ENCODE measurements at regions not wholly inside any gene's neighbourhood (a gene's known extent, or its start where the extent isn't known, plus 50 kb on each side); places are given as distances from the start of the nearest gene placed in this dataset.

DNA sequence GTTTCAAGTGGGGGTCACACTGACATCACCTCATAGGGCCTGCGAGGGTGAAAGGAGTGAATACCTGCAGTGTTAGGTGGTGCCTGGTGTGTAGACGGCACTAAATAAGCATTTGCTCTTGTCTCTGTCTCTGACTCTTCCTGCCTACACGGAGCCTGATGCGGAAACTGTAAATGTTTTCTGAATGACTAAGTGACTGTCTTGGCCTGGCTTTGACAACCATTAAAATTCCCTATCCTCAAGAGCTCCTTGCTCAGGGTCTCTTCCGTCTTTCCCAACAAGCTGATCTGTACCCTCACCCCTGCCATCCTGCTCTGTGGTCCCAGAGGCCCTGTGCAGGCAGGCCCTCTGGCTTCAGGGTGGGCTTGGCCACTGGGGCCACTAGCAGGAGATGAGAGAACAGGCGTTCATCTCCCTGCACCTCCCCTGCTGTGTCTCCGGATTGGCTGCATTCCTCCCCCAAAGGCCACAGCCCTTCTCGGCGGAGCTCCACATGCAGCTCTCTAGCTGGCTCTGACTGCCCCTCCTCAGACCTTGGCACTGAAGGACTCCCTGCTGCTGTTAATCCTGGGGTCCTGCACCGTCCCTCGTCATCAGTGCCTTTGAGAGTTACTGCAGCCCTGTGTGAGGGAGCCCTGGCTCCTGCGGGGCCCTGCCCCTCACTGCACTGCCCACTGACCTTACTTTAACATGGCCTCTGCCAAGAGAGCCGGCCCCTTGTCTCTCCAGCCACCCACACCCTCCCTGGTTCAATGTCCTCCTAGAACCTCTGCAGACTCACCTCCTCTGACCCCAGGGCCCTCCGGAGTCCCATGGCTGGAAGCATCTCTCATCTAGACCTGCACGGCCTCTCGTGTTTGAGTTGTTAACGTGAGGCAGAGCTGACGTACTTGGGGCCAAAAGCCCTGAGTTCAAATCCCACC lies 211.1 kb downstream of the MATN1 start:
- DNase-seq, result no peak

DNA sequence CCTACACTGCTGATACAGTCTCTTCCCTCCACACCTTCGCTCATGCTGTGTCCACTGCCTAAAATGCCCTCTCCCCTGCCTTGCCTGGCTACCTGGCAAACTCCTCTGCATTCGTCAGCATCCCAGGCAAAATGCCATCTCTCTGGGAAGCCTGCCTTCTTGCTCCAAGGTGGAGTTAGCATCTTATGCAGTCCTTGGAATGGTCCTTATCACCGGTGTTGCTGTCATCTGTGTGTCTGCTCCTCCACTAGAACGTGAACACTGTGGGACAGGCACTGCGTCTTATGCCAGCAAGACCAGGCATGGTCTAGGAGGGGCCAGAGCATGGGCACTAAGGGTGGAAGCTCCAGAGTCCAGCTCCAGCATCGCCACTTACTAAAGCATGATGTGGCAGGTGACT lies 211.8 kb downstream of the MATN1 start:
- no peak for DNase-seq

DNA sequence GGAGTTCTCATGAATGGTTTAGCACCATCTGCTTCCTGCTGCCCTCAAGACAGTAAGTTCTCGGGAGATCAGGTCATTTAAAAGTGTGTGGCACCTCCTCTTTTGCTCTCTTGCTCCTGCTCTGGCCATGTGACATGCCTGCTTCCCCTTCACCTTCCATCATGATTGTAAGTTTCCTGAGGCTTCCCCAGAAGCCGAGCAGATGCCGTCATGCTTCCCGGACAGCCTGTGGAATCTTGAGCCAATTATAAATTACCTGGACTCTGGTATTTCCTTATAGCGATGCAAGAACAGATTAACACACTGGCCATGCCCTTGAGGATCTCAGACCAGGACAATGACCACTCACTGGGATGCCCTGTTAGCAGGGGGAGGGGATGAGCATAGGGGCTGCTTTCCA lies 212.3 kb downstream of the MATN1 start:
- no peak for DNase-seq

DNA sequence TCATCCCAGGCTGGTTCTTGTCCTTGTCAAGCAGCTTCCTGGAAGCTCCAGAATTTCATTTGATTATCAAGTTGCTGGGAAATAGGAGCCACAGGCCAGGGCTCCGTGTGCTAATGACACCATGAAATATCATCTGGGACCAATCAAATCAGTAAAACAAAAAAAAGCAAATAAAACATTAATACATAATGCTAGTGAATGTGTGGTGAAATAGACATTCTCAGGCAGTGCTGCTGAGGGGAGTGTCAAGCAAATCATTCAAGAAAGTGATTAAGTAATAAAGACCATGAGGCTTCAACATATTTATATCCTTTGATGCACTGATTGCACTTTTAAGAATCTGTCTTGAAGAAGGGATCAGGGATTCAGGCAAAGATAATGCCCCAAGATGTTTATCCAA lies 213.7 kb downstream of the MATN1 start:
- no peak for DNase-seq

DNA sequence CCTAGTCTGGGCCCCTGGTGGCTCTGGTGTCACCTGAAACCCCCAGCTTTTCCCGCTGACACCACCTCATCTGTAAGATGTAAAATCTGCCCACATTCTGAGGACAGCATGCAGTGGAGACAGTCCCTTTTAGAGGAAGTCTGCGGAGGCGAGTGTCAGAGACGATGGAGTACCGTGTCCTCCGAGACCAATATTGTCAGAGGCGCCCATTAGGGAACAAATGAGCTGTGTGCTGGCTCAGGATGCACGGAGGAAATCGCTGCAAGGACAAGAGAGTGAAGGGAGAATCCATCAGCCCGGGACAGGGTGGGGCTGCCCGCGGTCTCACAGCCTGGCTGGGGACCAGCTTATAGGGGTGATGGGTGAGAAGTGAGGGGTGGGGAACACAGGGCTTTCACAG lies 214.8 kb downstream of the MATN1 start:
- DNase-seq, result no peak

DNA sequence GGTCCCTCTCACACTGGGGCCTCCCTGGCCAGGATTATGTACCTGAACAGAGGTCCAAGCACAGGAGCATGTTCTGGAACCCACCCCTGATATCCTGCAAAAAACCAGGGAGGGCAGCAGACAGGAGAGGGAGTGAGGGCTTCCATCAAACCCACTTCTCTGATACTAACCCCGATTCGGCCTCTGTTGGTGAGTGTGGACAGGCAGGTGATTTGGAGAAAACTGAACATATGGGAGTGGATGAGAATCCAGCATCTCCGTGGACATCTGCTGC lies 215.3 kb downstream of the MATN1 start:
- DNase-seq, result no peak

DNA sequence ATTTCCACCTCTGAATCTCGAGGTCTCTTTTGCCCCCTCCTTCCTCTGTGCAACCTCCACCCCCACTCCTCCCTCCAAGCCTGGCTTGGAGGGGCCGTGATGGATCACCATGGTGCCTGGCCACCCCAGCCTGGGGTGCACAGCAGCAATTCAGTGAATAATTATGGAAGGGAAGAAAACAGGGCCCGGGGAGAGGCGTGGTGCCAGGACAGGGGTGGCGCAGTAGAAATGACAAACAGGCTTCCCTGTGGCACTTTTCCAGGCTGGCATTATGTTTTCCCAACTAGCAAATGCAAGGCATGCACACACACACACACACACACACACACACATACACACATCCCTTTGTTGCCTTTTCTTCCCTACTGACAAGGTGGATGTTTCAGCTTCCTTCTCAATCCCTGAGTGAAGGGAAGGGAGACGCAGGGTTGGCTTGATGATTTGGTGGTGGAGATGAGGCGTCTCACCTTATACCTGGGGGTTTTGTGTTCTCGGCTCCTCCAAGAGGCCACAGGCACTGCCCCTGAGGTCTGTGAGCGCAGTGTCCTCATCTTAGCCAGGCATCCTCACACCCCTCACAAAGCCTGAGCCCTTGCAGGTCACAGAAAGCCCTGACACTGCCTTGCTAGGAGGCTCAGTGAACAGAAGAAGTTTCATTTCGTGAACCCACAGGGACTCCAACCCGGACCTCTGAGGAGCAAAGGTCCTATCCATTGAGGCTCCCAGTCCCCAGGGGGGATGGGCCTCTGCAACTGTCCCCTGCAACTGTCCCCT lies 215.8 kb downstream of the MATN1 start:
- DNase-seq, result no peak

DNA sequence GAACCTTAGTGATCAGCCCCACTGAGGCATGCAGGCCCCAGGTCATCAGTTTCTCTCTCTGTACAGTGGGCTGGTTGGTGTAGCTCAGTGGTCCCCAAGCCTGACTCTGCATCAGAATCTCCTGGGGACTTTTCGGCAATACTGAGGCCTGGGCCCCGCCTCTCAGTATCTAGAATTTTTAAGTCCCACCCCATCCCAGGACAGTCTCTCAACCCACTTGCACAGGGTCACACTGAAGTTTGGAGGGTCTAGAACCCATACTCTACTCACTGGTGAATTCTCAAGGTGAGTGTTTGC lies 216.4 kb downstream of the MATN1 start:
- no peak for DNase-seq

DNA sequence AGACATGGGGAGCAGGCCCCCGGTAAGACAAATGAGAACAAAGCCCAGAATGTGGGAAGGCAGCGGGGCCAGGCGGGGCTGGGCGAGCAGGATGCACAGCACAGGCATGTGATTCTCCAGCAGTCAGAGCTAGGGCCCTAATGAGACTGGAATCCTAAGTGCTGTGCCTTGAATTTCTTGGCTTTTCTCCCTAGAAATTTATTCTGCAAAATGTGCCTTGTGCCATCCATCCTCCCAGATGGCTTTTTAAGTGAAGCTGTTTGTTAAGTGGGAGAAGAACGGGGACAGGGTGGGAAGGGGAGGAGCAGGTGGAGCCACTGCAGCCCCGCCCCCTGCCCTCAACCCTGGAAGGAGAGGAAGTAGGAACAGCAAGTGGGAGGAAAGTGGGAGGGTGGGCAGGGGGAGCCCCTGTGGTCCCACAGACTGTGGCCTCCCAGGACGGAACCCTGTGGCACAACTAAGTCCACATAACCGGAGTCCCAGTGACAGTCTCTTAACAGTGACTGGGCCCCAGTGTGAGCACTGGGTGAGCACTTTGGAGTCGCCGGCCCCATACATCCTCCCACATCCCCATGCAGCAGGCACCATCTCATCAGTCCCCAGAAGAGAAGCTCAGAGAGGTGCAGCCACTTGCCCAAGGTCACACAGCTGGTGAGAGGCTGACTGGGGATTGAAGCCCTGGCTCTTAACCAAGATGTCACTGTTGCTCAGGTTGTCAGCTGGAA lies 216.9 kb downstream of the MATN1 start:
- DNase-seq, result no peak

DNA sequence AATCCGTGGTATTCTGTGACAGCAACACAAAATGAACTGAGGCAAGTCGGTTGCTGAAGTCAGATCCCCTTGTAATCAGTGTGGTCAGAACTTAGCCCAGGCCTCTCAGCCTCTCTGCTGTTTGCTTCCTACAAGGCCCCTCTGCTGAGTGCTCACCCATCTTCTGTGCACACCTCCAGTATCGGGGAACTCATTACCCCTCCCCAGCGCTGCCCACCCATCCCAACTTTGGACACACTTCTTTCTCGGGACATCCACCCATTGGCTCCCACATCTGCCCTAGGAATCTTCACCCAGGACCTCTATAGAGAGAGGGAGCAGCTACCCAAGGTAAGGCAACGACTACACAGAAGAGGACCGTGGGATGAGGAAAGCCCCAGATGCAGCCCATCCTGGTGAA lies 217.5 kb downstream of the MATN1 start:
- no peak for DNase-seq

DNA sequence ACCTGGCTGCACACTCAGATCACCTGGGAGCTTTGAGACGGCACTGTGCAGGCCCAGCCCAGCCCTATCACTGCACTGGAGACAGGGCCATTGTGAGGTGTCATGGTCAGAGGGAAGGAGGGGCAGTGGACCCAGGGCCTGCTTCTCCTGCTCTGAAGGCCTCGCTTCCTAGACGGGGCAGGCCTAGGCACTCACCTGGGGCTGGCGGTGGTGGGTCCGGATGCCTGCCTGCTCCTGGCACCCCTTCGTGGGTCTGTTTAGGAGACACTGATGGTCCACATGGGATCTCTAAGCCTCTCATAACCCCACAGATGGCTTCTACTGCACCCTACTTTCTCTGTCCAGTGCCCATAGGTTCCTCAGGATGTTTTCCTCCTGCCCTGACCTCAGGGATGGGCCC lies 230.9 kb downstream of the MATN1 start:
- no peak for DNase-seq

DNA sequence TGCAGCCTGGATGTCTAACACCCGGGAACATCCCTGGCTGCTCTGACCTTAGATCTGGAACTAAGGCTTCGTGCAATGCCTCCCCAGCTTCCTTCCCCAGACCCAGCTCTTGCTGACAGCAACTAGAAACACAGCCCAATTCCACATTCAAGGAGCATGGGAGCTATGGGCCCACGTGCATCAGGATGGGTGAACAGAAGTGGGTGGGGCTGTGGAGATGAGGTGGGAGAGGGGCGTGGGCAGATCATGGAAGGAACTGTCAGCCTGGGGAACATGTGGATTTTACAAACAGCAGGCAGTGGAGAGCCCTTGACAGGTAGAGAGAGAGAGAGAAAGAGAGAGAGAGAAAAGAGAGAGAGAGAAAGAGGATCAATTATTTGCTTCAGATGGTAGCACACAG lies 231.6 kb downstream of the MATN1 start:
- DNase-seq, result no peak

DNA sequence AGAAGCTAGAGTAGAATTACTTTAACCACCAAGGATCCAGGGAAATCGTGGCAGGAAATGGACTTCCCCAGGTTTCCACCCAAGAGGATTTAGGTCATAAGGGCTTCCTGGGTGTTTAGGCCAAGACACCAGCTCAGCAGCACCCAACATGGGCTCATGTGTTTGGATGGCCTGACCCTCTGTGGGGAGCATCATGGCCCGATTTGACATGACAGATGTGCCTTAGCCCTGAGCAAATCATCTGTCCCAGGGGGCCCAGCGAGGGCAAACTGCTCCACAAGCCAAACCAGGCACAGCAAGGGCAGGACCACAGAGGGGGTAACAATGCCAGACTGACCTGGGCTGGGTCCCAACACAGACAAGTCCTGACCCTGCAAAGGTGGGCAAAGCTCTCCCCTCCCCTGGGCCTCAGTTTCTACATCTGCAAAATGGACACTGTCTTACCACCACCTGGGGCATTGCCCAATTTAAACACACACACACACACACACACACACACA lies 232.8 kb downstream of the MATN1 start:
- no peak for DNase-seq

DNA sequence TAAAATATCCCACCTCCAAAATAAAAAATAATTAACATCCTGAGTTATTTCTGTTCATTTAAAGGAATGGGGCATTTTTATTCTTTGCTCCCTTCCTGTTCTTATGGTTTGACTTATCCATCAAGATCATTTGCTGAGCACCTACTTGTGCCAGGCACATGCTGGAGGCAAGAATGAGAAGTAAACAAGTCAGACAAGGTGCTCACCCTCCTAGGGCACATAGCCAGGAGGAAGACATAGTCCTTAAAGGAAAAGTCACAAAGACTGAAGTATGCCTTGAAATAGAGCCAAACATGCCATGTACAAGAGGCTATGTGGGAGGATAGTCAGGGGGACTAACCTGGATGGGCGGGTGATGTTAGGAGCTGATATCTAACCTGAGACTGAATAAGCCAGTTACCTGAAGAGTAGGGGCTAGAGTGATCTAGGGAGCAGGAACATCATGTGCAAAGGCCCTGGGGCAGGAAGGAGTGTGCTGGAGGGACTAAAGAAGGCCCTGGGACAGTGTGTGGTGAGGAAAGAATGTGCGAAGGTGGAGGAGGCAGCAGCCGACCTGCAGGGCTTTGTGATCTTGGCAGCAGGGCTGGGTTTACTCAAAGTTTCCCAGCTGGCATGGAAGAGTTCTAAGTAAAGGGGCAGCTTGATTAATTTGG lies 233.5 kb downstream of the MATN1 start:
- DNase-seq, result no peak

DNA sequence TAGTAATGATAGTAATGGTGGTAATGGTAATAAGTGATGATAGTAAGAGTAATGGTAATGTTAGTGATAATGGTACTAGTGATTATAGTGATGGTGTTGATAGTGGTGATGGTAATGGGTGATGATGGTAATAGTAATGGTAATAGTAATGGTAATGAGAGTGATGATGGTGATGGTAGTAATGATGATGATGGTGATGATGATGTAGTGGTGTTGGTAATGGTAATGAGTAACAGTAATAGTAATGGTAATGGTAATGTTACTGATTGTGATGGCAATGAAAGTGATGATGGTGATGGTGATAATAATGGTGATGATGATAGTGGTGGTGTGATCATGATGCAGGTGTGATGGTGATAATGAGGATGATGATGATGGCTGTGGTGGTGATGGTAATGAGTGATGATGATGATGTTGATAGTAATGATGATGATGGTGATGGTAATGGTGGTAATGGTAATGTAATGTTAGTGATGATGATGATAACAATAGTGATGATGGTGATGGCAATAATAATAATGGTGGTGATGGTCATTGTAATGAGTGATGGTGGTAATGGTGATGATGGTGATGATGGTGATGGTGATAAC lies 235.0 kb downstream of the MATN1 start:
- DNase-seq, result no peak

DNA sequence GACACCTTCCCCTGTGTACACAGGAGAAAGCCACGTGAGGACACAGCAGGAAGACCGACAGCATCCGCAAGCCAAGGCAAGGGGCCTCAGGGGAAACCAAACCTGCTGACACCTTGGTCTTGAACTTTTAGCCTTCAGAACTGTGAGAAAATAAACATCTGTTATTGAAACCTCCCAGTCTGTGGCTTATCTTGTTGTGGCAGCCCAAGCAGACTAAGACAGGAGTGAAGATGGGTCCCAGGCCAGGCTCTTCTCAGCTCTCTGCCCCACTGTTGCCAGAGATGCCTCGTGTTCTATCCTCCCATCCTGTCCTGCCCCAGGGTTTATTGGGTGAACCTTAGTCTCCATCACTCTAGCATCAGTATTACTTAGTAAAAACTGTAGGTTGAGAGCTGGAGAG lies 236.3 kb downstream of the MATN1 start:
- no peak for DNase-seq

DNA sequence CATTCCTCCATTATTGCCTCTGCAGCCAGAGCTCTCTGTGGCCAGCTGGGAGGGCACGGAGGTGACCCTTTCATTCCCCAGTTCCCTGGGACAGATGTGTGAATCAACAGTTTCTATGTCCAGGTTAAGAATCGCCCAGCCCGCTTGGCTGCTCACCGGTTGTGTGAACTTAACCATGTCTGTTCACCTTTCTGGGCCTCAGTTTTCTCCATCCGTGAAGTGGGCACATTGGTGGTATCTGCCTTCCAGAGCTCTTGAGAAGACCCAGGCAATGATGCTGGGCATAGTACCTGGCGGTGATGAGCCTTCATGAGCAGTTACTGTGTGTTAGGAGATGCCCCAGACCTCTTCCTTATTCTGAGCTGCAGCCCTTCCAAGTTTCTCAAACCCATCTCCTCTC lies 238.3 kb downstream of the MATN1 start:
- DNase-seq, result no peak

DNA sequence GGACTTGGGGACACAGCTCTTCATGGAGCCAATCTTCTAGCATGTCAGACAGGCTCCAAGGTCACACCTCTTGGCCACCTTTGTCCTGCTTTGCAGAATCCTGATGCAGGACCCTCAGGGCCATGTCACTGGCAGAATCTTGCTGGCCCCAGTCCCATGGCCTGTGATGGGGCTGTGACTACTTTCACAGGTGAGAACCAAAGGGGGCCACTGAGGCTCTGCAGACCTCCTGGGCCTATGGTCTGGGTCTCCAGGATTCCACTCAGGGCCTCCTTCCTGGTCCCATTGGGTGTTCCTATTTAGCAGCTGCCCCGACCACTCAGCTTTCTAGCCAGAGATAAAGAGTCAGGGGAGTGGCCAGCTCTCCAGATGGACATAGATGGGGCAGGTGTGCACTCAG lies 238.7 kb downstream of the MATN1 start:
- no peak for DNase-seq

DNA sequence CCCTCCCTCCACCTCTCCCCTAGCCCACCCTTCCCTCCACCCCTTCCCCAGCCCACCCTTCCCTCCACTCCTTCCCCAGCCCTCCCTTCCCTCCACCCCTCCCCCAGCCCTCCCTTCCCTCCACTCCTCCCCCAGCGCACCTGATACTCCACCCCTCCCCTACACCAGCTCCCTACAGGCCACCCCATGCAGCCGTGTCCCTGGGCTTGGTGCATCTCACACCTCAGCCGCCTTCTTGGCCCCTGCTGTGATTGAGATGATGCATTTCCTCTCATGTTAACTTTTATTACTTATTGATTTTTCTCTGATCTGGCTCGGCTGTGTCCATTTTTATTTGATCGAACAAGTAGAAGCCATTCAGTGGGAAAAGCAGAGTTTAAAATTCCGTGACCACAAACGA lies 243.8 kb downstream of the MATN1 start:
- DNase-seq, result no peak

DNA sequence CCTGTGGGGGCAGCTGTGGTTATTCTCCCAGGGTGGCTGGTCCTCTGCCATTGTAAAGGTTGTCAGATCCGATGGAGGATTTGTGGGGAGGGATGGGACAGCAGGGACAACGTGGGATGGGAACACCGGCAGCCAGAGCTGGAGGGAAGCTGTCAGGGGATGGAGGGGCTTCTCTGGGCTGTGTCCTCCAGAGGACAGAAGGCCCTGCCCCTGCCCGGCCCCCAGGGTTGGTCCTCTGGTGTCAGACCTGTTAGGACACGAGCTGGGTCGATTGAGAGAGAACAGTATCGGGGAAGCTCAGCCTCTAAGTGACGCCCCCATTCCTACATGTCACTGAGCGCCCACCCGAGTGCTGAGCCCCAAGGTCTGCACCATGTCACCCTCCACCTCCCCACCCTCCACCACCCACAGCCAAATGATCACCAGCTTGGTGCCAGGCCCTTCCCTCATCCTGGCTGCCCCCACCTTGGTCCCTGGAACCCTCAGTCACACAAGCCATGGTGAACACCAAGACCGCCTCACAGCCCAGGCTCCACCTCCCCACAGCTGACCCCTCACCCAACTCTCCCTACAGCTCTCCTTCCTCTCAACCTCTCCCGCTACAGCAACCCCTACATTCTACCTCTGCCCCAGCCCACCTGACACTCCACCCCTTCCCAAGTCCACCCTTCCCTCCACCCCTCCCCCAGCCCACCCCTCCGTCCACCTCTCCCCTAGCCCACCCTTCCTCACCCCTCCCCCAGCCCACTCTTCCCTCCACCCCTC lies 244.4 kb downstream of the MATN1 start:
- DNase-seq, result no peak

DNA sequence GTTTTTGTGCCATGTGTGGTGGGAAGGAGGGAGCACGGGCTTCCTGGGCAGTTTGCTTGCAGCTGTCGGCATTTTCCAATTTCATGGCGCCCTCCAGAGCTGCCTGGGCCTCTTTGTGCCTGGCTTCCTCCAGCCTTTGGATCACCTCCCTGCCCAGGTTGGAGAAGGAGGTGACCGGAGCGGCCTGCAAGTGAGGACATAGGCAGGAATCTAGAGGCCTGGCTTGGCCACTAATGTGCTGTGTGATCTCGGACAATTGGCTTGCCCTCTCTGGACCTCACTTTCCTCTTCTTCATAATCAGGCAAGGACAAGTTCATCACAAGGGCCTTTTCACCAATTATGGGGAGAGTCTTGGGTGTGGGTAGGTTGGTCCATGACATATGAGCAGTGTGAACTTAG lies 245.1 kb downstream of the MATN1 start:
- no peak for DNase-seq

DNA sequence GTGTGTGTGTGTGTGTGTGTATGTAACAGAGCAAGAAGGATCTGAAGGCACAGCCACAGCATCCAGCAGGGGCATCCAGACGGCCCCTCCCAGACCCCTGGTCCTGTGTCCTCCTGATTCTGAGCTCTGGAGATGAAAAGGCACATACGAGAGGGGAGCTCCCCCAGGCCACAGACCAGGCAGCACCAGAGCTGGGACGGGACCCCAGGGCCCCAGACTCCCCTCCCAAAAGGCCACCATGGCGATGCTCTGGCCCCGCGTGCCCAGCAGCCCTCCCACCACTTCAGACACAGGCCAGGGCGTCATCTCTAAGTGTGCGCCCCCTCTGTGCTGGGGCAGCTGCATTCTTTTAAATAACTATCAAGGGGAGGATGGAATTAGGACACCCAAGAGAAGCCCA lies 245.8 kb downstream of the MATN1 start:
- DNase-seq, result no peak

Measured in activated CD8-positive, alpha-beta memory T cell treated with anti-CD3 and anti-CD28 coated beads, Interleukin-2, amount 50 U/mL, for 48 hours (primary cell).